ENCODE measurements at regions not wholly inside any gene's neighbourhood (a gene's known extent, or its start where the extent isn't known, plus 50 kb on each side); places are given as distances from the start of the nearest gene placed in this dataset.

- TF ChIP-seq EZH2 (IDR thresholded peaks at IDR 0.05; ENCODE audit: insufficient read depth, low read length) (no peak), CTCF (IDR thresholded peaks at IDR 0.05; ENCODE audit: insufficient read depth, low read depth, low read length) (no peak)
Observed at GRCh38 chr1:10860682-10861081, 64.2 kb upstream of the CASZ1 start.
